ENCODE measurements at regions not wholly inside any gene's neighbourhood (a gene's known extent, or its start where the extent isn't known, plus 50 kb on each side); places are given as distances from the start of the nearest gene placed in this dataset.

DNA sequence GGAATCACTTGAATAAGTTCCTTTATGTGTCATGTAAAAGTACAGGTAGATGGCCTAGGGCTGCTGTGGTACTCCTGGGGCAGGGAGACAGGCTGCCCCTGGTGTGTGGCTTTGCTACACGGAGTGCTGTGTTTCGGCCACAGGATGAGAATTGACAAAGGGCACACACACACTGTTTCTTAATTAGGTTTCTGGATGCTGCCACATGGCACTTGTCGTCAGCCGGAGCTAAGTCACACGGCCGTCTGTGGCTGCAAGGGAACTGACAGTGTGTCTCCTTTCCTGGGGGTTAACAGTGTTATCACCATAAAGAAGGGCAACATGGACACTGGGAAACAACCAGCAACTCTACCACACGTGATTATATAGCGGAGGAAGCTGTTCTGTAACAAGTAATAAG is 55.7 kb upstream of the CREB5 start:
- no peak for TF ChIP-seq FOXA1 (IDR thresholded peaks at IDR 0.05)
- TF ChIP-seq LEF1 (IDR thresholded peaks at IDR 0.05; ENCODE audit: borderline replicate concordance) = no peak
- no peak for TF ChIP-seq SP1 (IDR thresholded peaks at IDR 0.05)
- TF ChIP-seq TARDBP (IDR thresholded peaks at IDR 0.05) = no peak
- TF ChIP-seq ARNT (IDR thresholded peaks at IDR 0.05) = no peak
- no peak for TF ChIP-seq ELF4 (IDR thresholded peaks at IDR 0.05)
- no peak for TF ChIP-seq BHLHE40 (IDR thresholded peaks at IDR 0.05; ENCODE audit: borderline replicate concordance)
- no peak for TF ChIP-seq CTBP1 (IDR thresholded peaks at IDR 0.05; ENCODE audit: borderline replicate concordance)
- no peak for TF ChIP-seq SUZ12 (IDR thresholded peaks at IDR 0.05)
- no peak for TF ChIP-seq ZNF384 (IDR thresholded peaks at IDR 0.05)
- TF ChIP-seq FOXM1 (IDR thresholded peaks at IDR 0.05; ENCODE audit: borderline replicate concordance) = no peak
- TF ChIP-seq FOXK2 (IDR thresholded peaks at IDR 0.05) = no peak
